ENCODE measurements at regions not wholly inside any gene's neighbourhood (a gene's known extent, or its start where the extent isn't known, plus 50 kb on each side); places are given as distances from the start of the nearest gene placed in this dataset.

DNA sequence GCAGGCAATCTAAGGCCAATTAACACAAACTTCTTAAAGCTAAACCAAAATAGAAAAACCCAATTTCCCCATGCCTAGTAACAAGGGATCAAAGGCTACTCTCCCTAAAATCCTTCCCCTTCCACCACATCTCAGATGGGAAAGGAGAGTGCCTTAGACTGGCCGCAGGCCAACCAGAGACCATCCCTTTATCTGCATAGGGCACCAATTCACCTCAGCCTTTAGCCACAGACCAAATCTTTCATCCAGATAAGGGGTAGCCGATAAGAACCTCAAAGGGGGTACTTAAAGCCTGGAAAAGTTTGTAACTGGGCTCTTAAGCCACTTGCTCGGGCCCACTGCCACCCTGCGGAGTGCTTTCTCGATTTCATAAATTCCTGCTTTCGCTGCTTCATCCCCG is 68.3 kb downstream of the TEX13C start:
- TF ChIP-seq, protein P1, sequence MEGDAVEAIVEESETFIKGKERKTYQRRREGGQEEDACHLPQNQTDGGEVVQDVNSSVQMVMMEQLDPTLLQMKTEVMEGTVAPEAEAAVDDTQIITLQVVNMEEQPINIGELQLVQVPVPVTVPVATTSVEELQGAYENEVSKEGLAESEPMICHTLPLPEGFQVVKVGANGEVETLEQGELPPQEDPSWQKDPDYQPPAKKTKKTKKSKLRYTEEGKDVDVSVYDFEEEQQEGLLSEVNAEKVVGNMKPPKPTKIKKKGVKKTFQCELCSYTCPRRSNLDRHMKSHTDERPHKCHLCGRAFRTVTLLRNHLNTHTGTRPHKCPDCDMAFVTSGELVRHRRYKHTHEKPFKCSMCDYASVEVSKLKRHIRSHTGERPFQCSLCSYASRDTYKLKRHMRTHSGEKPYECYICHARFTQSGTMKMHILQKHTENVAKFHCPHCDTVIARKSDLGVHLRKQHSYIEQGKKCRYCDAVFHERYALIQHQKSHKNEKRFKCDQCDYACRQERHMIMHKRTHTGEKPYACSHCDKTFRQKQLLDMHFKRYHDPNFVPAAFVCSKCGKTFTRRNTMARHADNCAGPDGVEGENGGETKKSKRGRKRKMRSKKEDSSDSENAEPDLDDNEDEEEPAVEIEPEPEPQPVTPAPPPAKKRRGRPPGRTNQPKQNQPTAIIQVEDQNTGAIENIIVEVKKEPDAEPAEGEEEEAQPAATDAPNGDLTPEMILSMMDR (conservative IDR thresholded peaks at IDR 0.05) = no peak
- TF ChIP-seq ZFX (IDR thresholded peaks at IDR 0.05) = no peak

Measured in C4-2B (cell line).